ENCODE measurements at regions not wholly inside any gene's neighbourhood (a gene's known extent, or its start where the extent isn't known, plus 50 kb on each side); places are given as distances from the start of the nearest gene placed in this dataset.

DNA sequence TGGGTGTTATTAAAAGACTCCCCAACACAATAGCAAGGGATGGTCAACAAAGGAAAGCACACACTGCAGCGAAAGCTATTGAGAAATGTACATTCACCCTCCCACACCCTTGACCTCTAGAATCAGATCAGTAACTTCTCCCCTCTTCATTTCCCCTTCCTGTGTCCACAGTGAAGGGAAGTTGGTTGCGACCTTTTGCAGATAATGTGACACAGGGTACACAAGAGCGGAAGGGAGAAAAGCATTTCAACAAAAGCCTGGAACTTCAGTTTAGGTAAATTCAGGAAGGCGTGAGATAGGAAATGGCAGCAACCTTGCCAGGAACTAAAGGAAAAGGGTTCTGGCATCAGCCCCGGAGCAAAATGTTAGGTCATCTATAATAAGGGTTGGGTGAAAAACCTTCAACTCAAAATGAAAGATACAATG lies 899.8 kb downstream of the MCTP2 start:
- TF ChIP-seq, protein P1, sequence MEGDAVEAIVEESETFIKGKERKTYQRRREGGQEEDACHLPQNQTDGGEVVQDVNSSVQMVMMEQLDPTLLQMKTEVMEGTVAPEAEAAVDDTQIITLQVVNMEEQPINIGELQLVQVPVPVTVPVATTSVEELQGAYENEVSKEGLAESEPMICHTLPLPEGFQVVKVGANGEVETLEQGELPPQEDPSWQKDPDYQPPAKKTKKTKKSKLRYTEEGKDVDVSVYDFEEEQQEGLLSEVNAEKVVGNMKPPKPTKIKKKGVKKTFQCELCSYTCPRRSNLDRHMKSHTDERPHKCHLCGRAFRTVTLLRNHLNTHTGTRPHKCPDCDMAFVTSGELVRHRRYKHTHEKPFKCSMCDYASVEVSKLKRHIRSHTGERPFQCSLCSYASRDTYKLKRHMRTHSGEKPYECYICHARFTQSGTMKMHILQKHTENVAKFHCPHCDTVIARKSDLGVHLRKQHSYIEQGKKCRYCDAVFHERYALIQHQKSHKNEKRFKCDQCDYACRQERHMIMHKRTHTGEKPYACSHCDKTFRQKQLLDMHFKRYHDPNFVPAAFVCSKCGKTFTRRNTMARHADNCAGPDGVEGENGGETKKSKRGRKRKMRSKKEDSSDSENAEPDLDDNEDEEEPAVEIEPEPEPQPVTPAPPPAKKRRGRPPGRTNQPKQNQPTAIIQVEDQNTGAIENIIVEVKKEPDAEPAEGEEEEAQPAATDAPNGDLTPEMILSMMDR (IDR thresholded peaks at IDR 0.05) = no peak
- TF ChIP-seq ZFX (IDR thresholded peaks at IDR 0.05; ENCODE audit: borderline replicate concordance) = no peak

Measured in 22Rv1 (cell line).